ENCODE measurements at regions not wholly inside any gene's neighbourhood (a gene's known extent, or its start where the extent isn't known, plus 50 kb on each side); places are given as distances from the start of the nearest gene placed in this dataset.

- no peak for TF ChIP-seq CTCF (IDR thresholded peaks at IDR 0.05)
- TF ChIP-seq POLR2A (IDR thresholded peaks at IDR 0.05): no peak
Observed at GRCh38 chr17:70804161-70804560, 634.8 kb downstream of the KCNJ2 start.
